ENCODE measurements at regions not wholly inside any gene's neighbourhood (a gene's known extent, or its start where the extent isn't known, plus 50 kb on each side); places are given as distances from the start of the nearest gene placed in this dataset.
A peak's percentile ranks its signal among the peaks of the same experiment; 100 is the strongest.

DNA sequence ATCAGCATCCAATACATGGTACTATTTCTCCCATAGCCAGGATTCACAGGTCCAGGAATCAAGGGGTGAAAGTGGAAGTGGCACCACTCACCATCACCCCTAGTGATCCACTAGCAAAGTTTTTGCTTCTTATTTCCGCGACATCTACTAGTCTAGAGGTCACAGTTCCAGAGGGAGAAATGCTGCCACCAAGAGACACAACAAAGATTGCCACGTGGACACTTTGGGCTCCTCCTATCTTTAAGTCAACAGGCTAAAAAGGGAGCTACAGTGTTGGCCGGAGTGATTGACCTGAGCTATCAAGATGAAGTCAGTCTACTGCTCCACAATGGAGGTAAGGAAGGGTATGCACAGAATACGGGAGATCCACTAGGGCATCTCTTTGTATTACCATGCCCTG lies 178.2 kb downstream of the AKR1D1 start:
- no peak for DNase-seq (ENCODE audit: low read depth, low spot score)

- peak; percentile 35 for DNase-seq (ENCODE audit: low read depth, low spot score)
Observed at GRCh38 chr7:138257459-138258196, 181.4 kb downstream of the AKR1D1 start.

- DNase-seq (ENCODE audit: low read depth, low spot score) = no peak
Observed at GRCh38 chr7:138258197-138258559, 181.9 kb downstream of the AKR1D1 start.

GRCh38 chr7:138259675-138260074 lies 183.4 kb downstream of the AKR1D1 start:
- no peak for DNase-seq (ENCODE audit: low read depth, low spot score)

- no peak for DNase-seq (ENCODE audit: low read depth, low spot score)
Observed at GRCh38 chr7:138267934-138268333, 191.7 kb downstream of the AKR1D1 start.

DNA sequence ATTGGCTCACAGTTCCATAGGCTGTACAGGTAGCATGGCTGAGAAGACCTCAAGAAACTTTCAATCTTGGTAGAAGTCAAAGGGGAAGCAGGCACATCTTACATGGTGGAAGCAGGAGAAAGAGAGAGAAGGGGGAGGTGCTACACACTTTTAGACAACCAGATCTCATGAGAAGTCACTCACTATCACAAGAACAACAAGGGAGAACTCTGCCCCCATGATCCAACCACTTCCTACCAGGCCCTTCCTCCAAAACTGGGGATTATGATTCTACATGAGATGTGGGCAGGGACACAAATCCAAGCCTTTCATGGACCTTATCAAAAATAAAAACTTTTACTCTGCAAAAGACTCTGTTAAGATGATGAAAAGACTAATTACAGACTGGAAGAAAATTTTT lies 183.2 kb upstream of the TRIM24 start:
- DNase-seq (ENCODE audit: low read depth, low spot score) = no peak

- no peak for DNase-seq (ENCODE audit: low read depth, low spot score)
Observed at GRCh38 chr7:138278601-138279000, 181.5 kb upstream of the TRIM24 start.

DNA sequence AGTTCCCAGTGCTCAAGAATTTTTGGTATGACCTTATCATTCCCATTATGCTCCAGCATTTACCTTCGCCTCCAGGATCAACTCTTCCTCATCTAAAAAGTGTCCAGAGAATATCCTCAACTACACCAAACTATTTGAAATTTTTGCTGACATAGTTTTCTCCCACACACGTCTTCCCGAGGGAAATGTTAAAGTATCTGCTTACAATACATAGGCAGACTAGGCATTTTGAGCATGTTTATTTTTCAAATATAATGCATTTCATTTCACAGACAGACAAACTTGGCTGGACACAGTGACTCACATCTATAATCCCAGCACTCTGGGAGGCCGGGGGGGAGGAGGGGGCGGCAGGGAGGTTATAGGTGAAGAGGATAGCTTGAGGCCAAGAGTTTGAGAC lies 177.1 kb upstream of the TRIM24 start:
- DNase-seq (ENCODE audit: low read depth, low spot score) = no peak

- DNase-seq (ENCODE audit: low read depth, low spot score) = no peak
Observed at GRCh38 chr7:138285129-138285528, 174.9 kb upstream of the TRIM24 start.

DNA sequence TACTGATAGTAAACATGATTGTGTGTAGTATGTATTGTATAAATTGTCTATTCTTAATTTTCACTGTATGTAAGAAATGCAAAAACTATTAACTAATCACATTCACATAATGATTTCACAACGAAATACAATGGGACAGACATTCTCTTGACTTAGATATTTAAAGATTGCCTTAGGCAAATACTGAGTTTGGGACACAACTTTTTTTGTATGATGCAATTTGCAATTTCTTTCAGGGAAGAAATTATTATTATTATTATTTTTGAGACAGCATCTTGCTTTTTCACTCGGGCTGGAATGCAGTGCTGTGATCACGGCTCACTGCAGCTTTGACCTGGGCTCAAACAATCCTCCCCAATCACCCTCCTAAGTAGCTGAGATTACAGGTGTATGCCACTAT lies 173.2 kb upstream of the TRIM24 start:
- DNase-seq (ENCODE audit: low read depth, low spot score) = no peak

GRCh38 chr7:138287549-138287948 lies 172.5 kb upstream of the TRIM24 start:
- DNase-seq (ENCODE audit: low read depth, low spot score) = no peak

DNA sequence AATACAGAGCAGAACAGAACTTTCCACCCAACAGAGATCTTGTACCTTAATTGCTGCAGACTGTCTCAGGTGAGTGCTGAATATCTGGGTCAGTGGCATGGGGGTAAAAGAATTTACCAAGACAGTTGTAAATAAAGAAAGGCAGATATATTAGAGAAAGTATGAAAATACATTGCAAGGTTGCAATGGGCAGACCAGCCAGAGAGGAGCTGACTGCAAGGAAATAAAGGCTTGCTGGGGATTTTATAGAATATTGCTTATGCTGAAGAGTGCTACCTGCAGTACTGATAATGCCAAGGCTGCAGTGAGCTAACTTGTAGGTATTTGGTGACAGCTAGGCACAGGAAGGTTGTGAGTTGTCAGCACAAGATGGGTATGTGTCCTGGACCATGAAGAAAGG lies 171.0 kb upstream of the TRIM24 start:
- DNase-seq (ENCODE audit: low read depth, low spot score) = no peak

- no peak for DNase-seq (ENCODE audit: low read depth, low spot score)
Observed at GRCh38 chr7:138289864-138290263, 170.2 kb upstream of the TRIM24 start.

- no peak for DNase-seq (ENCODE audit: low read depth, low spot score)
Observed at GRCh38 chr7:138292951-138293350, 167.1 kb upstream of the TRIM24 start.

- no peak for DNase-seq (ENCODE audit: low read depth, low spot score)
Observed at GRCh38 chr7:138295049-138295637, 164.9 kb upstream of the TRIM24 start.

DNA sequence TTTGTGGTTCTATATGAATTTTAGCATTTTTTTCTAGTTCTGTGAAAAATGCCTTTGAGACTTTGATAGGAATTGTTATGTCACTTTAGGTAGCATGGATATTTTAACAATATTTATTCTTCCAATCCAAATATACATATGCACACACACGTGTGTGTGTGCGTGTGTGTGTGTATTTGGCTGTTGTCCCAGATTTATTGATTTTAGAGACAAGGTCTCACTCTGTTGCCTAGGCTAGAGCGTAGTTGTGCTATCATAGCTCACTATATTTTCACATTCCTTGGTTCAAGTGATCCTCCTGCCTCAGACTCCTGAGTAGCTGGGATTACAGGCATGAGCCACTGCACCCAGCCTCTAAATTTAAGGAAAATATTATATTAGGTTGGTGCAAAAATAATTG lies 162.5 kb upstream of the TRIM24 start:
- no peak for DNase-seq (ENCODE audit: low read depth, low spot score)

GRCh38 chr7:138299066-138299465 lies 161.0 kb upstream of the TRIM24 start:
- no peak for DNase-seq (ENCODE audit: low read depth, low spot score)

- no peak for DNase-seq (ENCODE audit: low read depth, low spot score)
Observed at GRCh38 chr7:138303230-138304070, 156.6 kb upstream of the TRIM24 start.

DNA sequence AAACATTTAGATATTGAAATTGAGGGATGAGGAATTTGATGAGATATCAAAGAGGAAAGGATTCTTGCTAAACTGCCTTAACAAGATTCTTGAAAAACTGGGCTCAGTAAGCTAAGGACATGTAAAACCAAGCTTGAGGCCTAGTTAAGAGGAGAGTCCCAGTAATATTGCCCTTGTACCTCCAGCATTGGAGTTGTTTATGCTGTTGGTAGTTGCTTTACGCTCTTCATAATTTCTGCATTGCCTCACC lies 156.1 kb upstream of the TRIM24 start:
- no peak for DNase-seq (ENCODE audit: low read depth, low spot score)

- DNase-seq (ENCODE audit: low read depth, low spot score) = no peak
Observed at GRCh38 chr7:138307633-138308032, 152.4 kb upstream of the TRIM24 start.

DNA sequence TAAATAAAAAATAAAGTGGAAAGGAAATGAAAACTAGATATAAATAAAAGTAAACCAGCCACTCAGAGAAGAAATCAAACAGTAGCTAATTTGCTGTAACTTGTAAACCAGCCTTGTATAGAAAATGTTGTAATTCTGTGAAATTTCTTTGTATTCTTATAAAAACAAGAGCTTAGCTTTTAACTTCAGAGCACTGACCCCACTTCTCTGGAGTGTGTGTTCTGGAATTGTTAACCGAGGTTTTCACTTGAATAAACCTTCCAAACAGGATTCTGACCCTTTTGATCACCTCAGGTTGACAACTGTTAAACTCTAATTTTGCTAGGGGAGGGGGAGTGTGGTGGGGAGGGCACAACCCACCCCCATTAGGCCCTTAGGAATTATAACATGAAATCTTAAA lies 151.9 kb upstream of the TRIM24 start:
- DNase-seq (ENCODE audit: low read depth, low spot score) = no peak

DNA sequence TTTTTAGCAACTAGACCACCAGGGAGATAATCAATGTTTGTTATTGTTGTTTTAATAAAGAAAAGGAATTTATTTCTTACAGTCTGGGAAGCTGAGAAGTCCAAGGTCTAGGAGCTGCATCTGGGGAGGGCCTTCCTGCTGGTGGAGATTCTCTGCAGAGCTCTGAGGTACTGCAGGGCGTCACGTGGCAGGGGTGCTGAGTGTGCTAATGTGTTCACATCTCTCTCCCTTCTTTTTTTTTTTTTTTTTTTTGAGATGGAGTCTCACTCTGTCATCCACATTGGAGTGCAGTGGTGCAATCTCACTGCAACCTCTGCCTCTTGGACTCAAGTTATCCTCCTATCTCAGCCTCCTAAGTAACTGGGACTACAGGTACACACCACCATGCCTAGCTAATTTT lies 150.9 kb upstream of the TRIM24 start:
- no peak for DNase-seq (ENCODE audit: low read depth, low spot score)

- no peak for DNase-seq (ENCODE audit: low read depth, low spot score)
Observed at GRCh38 chr7:138313829-138314178, 146.3 kb upstream of the TRIM24 start.

Measured in pulmonary artery endothelial cell (primary cell).